ENCODE measurements at regions not wholly inside any gene's neighbourhood (a gene's known extent, or its start where the extent isn't known, plus 50 kb on each side); places are given as distances from the start of the nearest gene placed in this dataset.

- DNase-seq (ENCODE audit: insufficient read length, low spot score) (no peak), FAIRE-seq (no peak)
- no peak for TF ChIP-seq CTCF (IDR thresholded peaks at IDR 0.05; ENCODE audit: insufficient read depth, missing control alignments)
Measured at GRCh38 chr17:79221597-79221996, 147.0 kb downstream of the ENGASE start.

- DNase-seq (ENCODE audit: insufficient read length, low spot score) (no peak), FAIRE-seq (no peak)
- no peak for TF ChIP-seq CTCF (IDR thresholded peaks at IDR 0.05; ENCODE audit: insufficient read depth, missing control alignments)
Measured at GRCh38 chr17:79220713-79221291, 146.2 kb downstream of the ENGASE start.

- FAIRE-seq, result no peak
- DNase-seq (ENCODE audit: insufficient read length, low spot score), result no peak
- TF ChIP-seq CTCF (IDR thresholded peaks at IDR 0.05; ENCODE audit: insufficient read depth, missing control alignments), result no peak
Measured at GRCh38 chr17:79220201-79220712, 145.6 kb downstream of the ENGASE start.

- no peak for TF ChIP-seq CTCF (IDR thresholded peaks at IDR 0.05; ENCODE audit: insufficient read depth, missing control alignments)
- DNase-seq (ENCODE audit: insufficient read length, low spot score) (no peak), FAIRE-seq (no peak)
Measured at GRCh38 chr17:79219208-79219935, 144.7 kb downstream of the ENGASE start.

- DNase-seq (ENCODE audit: insufficient read length, low spot score), result no peak
- TF ChIP-seq CTCF (IDR thresholded peaks at IDR 0.05; ENCODE audit: insufficient read depth, missing control alignments), result no peak
- no peak for FAIRE-seq
Measured at GRCh38 chr17:79218825-79219200, 144.2 kb downstream of the ENGASE start.

GRCh38 chr17:79218175-79218824 is 143.7 kb downstream of the ENGASE start:
- no peak for FAIRE-seq
- no peak for TF ChIP-seq CTCF (IDR thresholded peaks at IDR 0.05; ENCODE audit: insufficient read depth, missing control alignments)
- DNase-seq (ENCODE audit: insufficient read length, low spot score), result no peak
